Endothelial cell of umbilical vein (primary cell): ENCODE measurements at regions not wholly inside any gene's neighbourhood (a gene's known extent, or its start where the extent isn't known, plus 50 kb on each side); places are given as distances from the start of the nearest gene placed in this dataset.

Source experiments
- BruUV-seq: library from RNA; stranded (reverse); fragments of 400-500 nt; replicated peaks from 2 replicates; lab custom pipeline; 2021; lab: Mats Ljungman, UMichigan
- CTCF ChIA-PET: fragments of 300-600, 350-600 bp; sonication (Branson Sonifier 250); formaldehyde crosslinking; loops from one replicate; lab custom pipeline; 2021; ENCODE audit warnings: antibody characterized with exemption, inconsistent platforms; lab: Charles Lee
- POLR2A ChIA-PET: fragments of 300-600, 350-600 bp; sonication (Branson Sonifier 250); formaldehyde crosslinking; loops from one replicate; lab custom pipeline; 2021; ENCODE audit warnings: antibody characterized with exemption, inconsistent platforms; lab: Charles Lee
- DNase-seq: peaks from one replicate; pipeline ENCODE4 v3.0.0-alpha.2; 2011; ENCODE audit warnings: low read depth, low spot score
- FAIRE-seq: peaks from 2 replicates; lab custom pipeline; 2011; peaks lifted over from hg19 to GRCh38; lab: Jason Lieb, UNC
- H2AFZ ChIP-seq: 2 replicates; pipeline ENCODE4 v1.6.0; 2012; ENCODE audit warnings: low read depth, low read length, control low read depth, inconsistent platforms
- H3K27ac ChIP-seq: 2 replicates; pipeline ENCODE4 v1.5.1; 2011; ENCODE audit warnings: low read depth, mild to moderate bottlenecking, control low read depth, low read length, moderate library complexity; ENCODE audit not compliant: insufficient read depth
- H3K27me3 ChIP-seq, 2 experiments: 2 replicates each; pipeline versions ENCODE4 v1.6.0 to v1.6.1; 2011; ENCODE audit warnings: low read length in 2 of 2, mixed read lengths in 1 of 2; ENCODE audit not compliant: control insufficient read depth in 2 of 2, insufficient read depth in 2 of 2
- H3K36me3 ChIP-seq, 2 experiments: 2 replicates in 1 of 2; 3 replicates in 1 of 2; pipeline ENCODE4 v1.5.1; 2011; ENCODE audit warnings: low read length in 2 of 2, mild to moderate bottlenecking in 1 of 2, moderate library complexity in 1 of 2; ENCODE audit not compliant: control insufficient read depth in 2 of 2, insufficient read depth in 2 of 2; ENCODE audit errors: extremely low read depth in 1 of 2
- H3K4me1 ChIP-seq: 3 replicates; pipeline ENCODE4 v1.5.1; 2011; ENCODE audit warnings: mild to moderate bottlenecking, low read length; ENCODE audit not compliant: control insufficient read depth, insufficient read depth; ENCODE audit errors: extremely low read depth
- H3K4me2 ChIP-seq: 2 replicates; pipeline ENCODE4 v1.6.1; 2011; ENCODE audit warnings: low read length, control low read depth, mixed read lengths; ENCODE audit not compliant: insufficient read depth
- H3K4me3 ChIP-seq, 3 experiments: fragments of 200-600 bp in 1 of 3; sonication (generic), shearing (Covaris generic) in 1 of 3; replicated peaks in 1 of 3; 2 replicates each; pipeline ENCODE4 v1.5.1; 2011 to 2016; ENCODE audit warnings: control low read depth in 3 of 3, low read length in 3 of 3, mild to moderate bottlenecking in 2 of 3, inconsistent platforms in 1 of 3, low read depth in 1 of 3, moderate library complexity in 1 of 3; ENCODE audit not compliant: insufficient read depth in 1 of 3
- H3K79me2 ChIP-seq: 2 replicates; pipeline ENCODE4 v1.6.0; 2012; ENCODE audit warnings: low read length, inconsistent platforms; ENCODE audit not compliant: control insufficient read depth, insufficient read depth
- H3K9ac ChIP-seq: replicated peaks from 2 replicates; pipeline ENCODE3; 2011; ENCODE audit warnings: low read length, control low read depth; ENCODE audit not compliant: insufficient read depth; ENCODE audit errors: extremely low read depth
- H3K9me1 ChIP-seq: replicated peaks from 3 replicates; pipeline ENCODE4 v1.6.0; 2011; ENCODE audit warnings: mild to moderate bottlenecking, low read length; ENCODE audit not compliant: control insufficient read depth, insufficient read depth; ENCODE audit errors: extremely low read depth
- H3K9me3 ChIP-seq: replicated peaks from 2 replicates; pipeline ENCODE4 v1.5.1; 2012; ENCODE audit warnings: low read length, inconsistent platforms; ENCODE audit not compliant: control insufficient read depth, insufficient read depth
- H4K20me1 ChIP-seq: replicated peaks from 2 replicates; pipeline ENCODE3; 2011; ENCODE audit warnings: mild to moderate bottlenecking, low read length; ENCODE audit not compliant: control insufficient read depth, insufficient read depth; ENCODE audit errors: extremely low read depth
- CTCF ChIP-seq, 2 donors: IDR thresholded peaks; 1 replicate in 1 of 2; 2 replicates in 1 of 2; pipeline ENCODE4 v1.5.1; 2011; ENCODE audit warnings: low read length in 2 of 2, mild to moderate bottlenecking in 2 of 2, moderate library complexity in 2 of 2, control low read depth in 1 of 2, inconsistent platforms in 1 of 2, low read depth in 1 of 2; ENCODE audit not compliant: insufficient read depth in 1 of 2; ENCODE audit errors: extremely low read depth in 1 of 2
- EZH2 ChIP-seq: IDR thresholded peaks from 2 replicates; pipeline ENCODE4 v1.6.1; 2012; ENCODE audit warnings: borderline replicate concordance, low read depth, mild to moderate bottlenecking, moderate library complexity, low read length, inconsistent platforms; ENCODE audit not compliant: severe bottlenecking
- FOS ChIP-seq: IDR thresholded peaks from 2 replicates; pipeline ENCODE4 v1.6.1; 2011; ENCODE audit warnings: mild to moderate bottlenecking, low read length, moderate library complexity, borderline replicate concordance; ENCODE audit not compliant: insufficient read depth
- GATA2 ChIP-seq: IDR thresholded peaks from 2 replicates; pipeline ENCODE4 v1.7.0; 2011; ENCODE audit warnings: low read depth, mild to moderate bottlenecking, moderate library complexity, mixed read lengths, low read length; ENCODE audit not compliant: insufficient read length, insufficient read depth
- JUN ChIP-seq: IDR thresholded peaks from 2 replicates; pipeline ENCODE4 v1.6.1; 2011; ENCODE audit warnings: borderline replicate concordance, low read depth; ENCODE audit not compliant: insufficient read length, insufficient read depth
- MAX ChIP-seq: IDR thresholded peaks from 2 replicates; pipeline ENCODE4 v1.6.1; 2011; ENCODE audit not compliant: insufficient read depth, insufficient read length
- MYC ChIP-seq: IDR thresholded peaks from one replicate; pipeline ENCODE4 v1.6.1; 2011; ENCODE audit warnings: mild to moderate bottlenecking, low read depth, low read length
- POLR2A ChIP-seq: IDR thresholded peaks from 2 replicates; pipeline ENCODE4 v1.6.1; 2012; ENCODE audit warnings: low read depth, mild to moderate bottlenecking, control low read depth, low read length
- POLR2AphosphoS5 ChIP-seq: IDR thresholded peaks from 2 replicates; pipeline ENCODE4 v1.6.1; 2012; ENCODE audit warnings: low read depth, mild to moderate bottlenecking, control low read depth, low read length, moderate library complexity; ENCODE audit not compliant: insufficient read depth
- dilution Hi-C: fragments of 300-500 bp; cut with MboI; formaldehyde crosslinking; loops from one replicate; pipeline ENCODE4 v1.15.0; 2019; ENCODE audit warnings: low sequenced_read_pairs; ENCODE audit not compliant: extremely low pct_ligation_motif_present
- intact Hi-C: fragments of 100-400 bp; cut with micrococcal nuclease; formaldehyde crosslinking; loops from one replicate; pipeline ENCODE4 v1.10.0; 2022

DNA sequence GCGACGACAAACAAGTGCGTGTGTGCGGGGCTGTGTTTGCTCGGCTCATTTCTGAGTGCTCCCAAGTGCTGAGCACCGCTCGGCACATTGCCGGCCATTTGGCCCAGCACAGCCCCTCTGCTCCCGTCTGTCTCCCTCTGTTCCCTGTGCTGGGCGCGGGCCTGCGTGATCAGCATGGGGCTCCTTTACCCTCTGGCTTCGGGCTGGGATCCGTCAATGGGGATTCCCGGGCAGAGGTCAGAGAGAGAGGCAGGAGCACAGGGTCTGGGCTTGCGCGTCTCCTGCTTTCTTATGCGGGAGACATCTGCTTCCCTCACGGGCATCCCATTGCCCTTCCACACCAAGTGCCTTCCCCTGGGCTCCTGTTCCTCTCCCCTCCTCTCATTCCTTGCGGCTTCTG lies 234.0 kb downstream of the ACKR3 start:
- no peak overlapping the region for H2AFZ ChIP-seq
- ChIA-PET POLR2A (no interaction called here), CTCF (no interaction called here)
- H4K20me1 ChIP-seq: no peaks in the 10 kb centered on the region
- no peaks in the 10 kb centered on the region for H3K36me3 ChIP-seq
- H3K79me2 ChIP-seq: no peaks in the 10 kb centered on the region
- no peak overlapping the region for H3K4me2 ChIP-seq
- no TSS peak for BruUV-seq
- H3K4me1 ChIP-seq: no peaks in the 10 kb centered on the region
- no peaks in the 10 kb centered on the region for H3K27me3 ChIP-seq
- H3K9me1 ChIP-seq: no peaks in the 10 kb centered on the region
- H3K9ac ChIP-seq: no peak overlapping the region
- dilution Hi-C loops: no loop called here
- no peak overlapping the region for H3K4me3 ChIP-seq
- intact Hi-C loops: no loop called here
- FAIRE-seq: no peak
- no peak for TF ChIP-seq MYC
- no peak for TF ChIP-seq EZH2
- no peak for TF ChIP-seq MAX
- no peak for TF ChIP-seq POLR2A
- TF ChIP-seq FOS: no peak
- no peak for TF ChIP-seq JUN
- no peak for TF ChIP-seq GATA2
- no peak for TF ChIP-seq POLR2AphosphoS5
- no peak for TF ChIP-seq CTCF (IDR thresholded peaks at IDR 0.05; ENCODE audit: extremely low read depth in 1 of 2, insufficient read depth in 1 of 2, low read depth in 1 of 2, low read length in 2 of 2)
- no peaks in the 10 kb centered on the region for H3K9me3 ChIP-seq
- no peak for DNase-seq
- no peak overlapping the region for H3K27ac ChIP-seq
